ENCODE measurements at regions not wholly inside any gene's neighbourhood (a gene's known extent, or its start where the extent isn't known, plus 50 kb on each side); places are given as distances from the start of the nearest gene placed in this dataset.

DNA sequence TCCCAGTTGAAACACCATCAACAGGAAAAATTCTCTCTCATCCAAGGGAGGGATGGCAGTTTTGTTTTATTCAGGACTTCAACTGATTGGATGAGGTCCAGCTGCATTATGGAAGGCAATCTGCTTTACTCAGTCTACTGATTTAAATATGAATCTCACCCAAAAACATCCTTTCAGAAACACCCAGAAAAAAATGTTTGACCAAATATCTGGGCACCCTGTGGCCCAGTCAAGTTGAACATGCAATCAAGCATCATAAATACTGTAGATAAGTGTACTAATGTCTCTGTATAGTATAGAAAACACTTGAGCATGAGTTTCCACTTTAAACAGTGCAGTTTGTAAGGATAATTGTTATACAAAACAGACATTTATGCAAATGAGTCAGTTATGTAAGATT is 753.2 kb downstream of the ARAP2 start:
- Histone ChIP-seq H3K4me1 (no peaks in the 10 kb centered on the region), H3K9me3 (no peaks in the 10 kb centered on the region), H3K27me3 (no peaks in the 10 kb centered on the region), H3K27ac (no peak overlapping the region), H3K4me3 (no peak overlapping the region), H3K36me3 (no peaks in the 10 kb centered on the region)
- ATAC-seq (no peak), DNase-seq (no peak)
- no peak for TF ChIP-seq CTCF (IDR thresholded peaks at IDR 0.05)
- intact Hi-C loops (cut with DNase I), result no loop called here

GRCh38 chr4:35493977-35494376 is 750.3 kb downstream of the ARAP2 start:
- Histone ChIP-seq H3K4me1 (no peaks in the 10 kb centered on the region), H3K4me3 (no peak overlapping the region), H3K36me3 (no peaks in the 10 kb centered on the region), H3K27ac (no peak overlapping the region), H3K27me3 (no peaks in the 10 kb centered on the region), H3K9me3 (no peaks in the 10 kb centered on the region)
- no peak for TF ChIP-seq CTCF (IDR thresholded peaks at IDR 0.05)
- ATAC-seq (peak; percentile 23), DNase-seq (peak; percentile 40)
- intact Hi-C loops (cut with DNase I), result no loop called here

GRCh38 chr4:35494955-35495354 is 749.4 kb downstream of the ARAP2 start:
- Histone ChIP-seq H3K4me1 (no peaks in the 10 kb centered on the region), H3K9me3 (no peaks in the 10 kb centered on the region), H3K27me3 (no peaks in the 10 kb centered on the region), H3K36me3 (no peaks in the 10 kb centered on the region), H3K27ac (no peak overlapping the region), H3K4me3 (no peak overlapping the region)
- intact Hi-C loops (cut with DNase I), result no loop called here
- ATAC-seq (peak; percentile 15), DNase-seq (peak; percentile 29)
- TF ChIP-seq CTCF (IDR thresholded peaks at IDR 0.05), result no peak

- intact Hi-C loops (cut with DNase I), result no loop called here
- Histone ChIP-seq H3K27me3 (no peaks in the 10 kb centered on the region), H3K9me3 (no peaks in the 10 kb centered on the region), H3K4me3 (no peak overlapping the region), H3K36me3 (no peaks in the 10 kb centered on the region), H3K4me1 (no peaks in the 10 kb centered on the region), H3K27ac (no peak overlapping the region)
- ATAC-seq (no peak), DNase-seq (no peak)
- no peak for TF ChIP-seq CTCF (IDR thresholded peaks at IDR 0.05)
Observed at GRCh38 chr4:35500812-35501211, 743.5 kb downstream of the ARAP2 start.

DNA sequence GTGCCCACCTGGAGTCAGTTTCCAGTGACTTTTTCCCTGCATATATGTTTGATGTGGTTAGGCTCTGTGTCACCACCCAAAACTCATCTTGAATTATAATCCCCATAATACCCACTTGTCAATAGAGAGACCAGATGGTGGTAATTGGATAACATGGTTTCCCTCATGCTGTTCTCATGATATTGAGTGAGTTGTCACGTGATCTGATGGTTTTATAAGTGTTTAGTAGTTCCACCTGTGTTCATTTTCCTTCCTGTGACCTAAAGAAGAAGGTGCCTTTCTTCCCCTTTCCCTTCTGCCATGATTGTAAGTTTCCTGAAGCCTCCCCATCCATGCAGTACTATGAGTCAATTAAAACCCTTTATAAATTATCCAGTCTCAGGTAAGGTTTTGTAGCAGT is 740.9 kb downstream of the ARAP2 start:
- H3K4me3 ChIP-seq, result no peak overlapping the region
- TF ChIP-seq CTCF (IDR thresholded peaks at IDR 0.05), result no peak
- H3K4me1 ChIP-seq, result no peaks in the 10 kb centered on the region
- no peaks in the 10 kb centered on the region for H3K9me3 ChIP-seq
- intact Hi-C loops (cut with DNase I), result no loop called here
- ATAC-seq (no peak), DNase-seq (no peak)
- no peaks in the 10 kb centered on the region for H3K27me3 ChIP-seq
- no peaks in the 10 kb centered on the region for H3K36me3 ChIP-seq
- H3K27ac ChIP-seq, result no peak overlapping the region

DNA sequence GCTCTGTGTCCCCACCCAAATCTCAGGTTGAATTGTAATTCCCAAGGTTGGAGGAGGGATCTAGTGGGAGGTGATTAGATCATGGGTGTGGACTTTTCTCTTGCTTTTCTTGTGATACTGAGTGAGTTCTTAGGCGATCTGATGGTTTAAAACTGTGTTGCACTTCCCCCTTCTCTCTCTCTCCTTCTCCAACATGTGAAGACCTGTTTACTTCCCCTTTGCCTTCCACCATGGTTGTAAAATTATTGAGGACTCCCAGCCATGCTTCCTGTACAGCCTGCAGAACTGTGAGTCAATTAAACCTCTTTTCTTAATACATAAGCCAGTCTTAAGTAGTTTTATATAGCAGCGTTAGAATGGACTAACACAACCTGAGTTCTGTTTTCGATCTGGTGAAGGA is 738.2 kb downstream of the ARAP2 start:
- no peak overlapping the region for H3K4me3 ChIP-seq
- DNase-seq (no peak), ATAC-seq (no peak)
- no peaks in the 10 kb centered on the region for H3K9me3 ChIP-seq
- H3K27me3 ChIP-seq, result no peaks in the 10 kb centered on the region
- no peaks in the 10 kb centered on the region for H3K4me1 ChIP-seq
- no peaks in the 10 kb centered on the region for H3K36me3 ChIP-seq
- no peak for TF ChIP-seq CTCF (IDR thresholded peaks at IDR 0.05)
- H3K27ac ChIP-seq, result no peak overlapping the region
- intact Hi-C loops (cut with DNase I), result no loop called here
